ENCODE measurements at regions not wholly inside any gene's neighbourhood (a gene's known extent, or its start where the extent isn't known, plus 50 kb on each side); places are given as distances from the start of the nearest gene placed in this dataset.
"Not testable (repeated sequence)": the region's sequence is repeated elsewhere in the genome, so short reads cannot be mapped to it uniquely, and the experiment has no call there.

GRCh38 chr13:104962411-104962810 is 1573.1 kb downstream of the EFNB2 start:
- no peak for DNase-seq (ENCODE audit: low read depth)

- DNase-seq (ENCODE audit: low read depth): no peak
These were observed 1574.2 kb downstream of the EFNB2 start for GRCh38 chr13:104961246-104961645.

- DNase-seq (ENCODE audit: low read depth): no peak
These were observed 1581.3 kb downstream of the EFNB2 start for GRCh38 chr13:104954210-104954609.

GRCh38 chr13:104953588-104953987 is 1581.9 kb downstream of the EFNB2 start:
- no peak for DNase-seq (ENCODE audit: low read depth)

- DNase-seq (ENCODE audit: low read depth): no peak
These were observed 1585.4 kb downstream of the EFNB2 start for GRCh38 chr13:104949840-104950740.

- DNase-seq (ENCODE audit: low read depth): no peak
These were observed 1591.3 kb downstream of the EFNB2 start for GRCh38 chr13:104944176-104944575.

- no peak for DNase-seq (ENCODE audit: low read depth)
These were observed 1592.1 kb downstream of the EFNB2 start for GRCh38 chr13:104943331-104943730.

GRCh38 chr13:104937881-104938280 is 1597.6 kb downstream of the EFNB2 start:
- DNase-seq (ENCODE audit: low read depth): no peak

GRCh38 chr13:104936304-104936703 is 1599.2 kb downstream of the EFNB2 start:
- no peak for DNase-seq (ENCODE audit: low read depth)

- DNase-seq (ENCODE audit: low read depth): not testable (repeated sequence)
These were observed 1614.9 kb downstream of the EFNB2 start for GRCh38 chr13:104920513-104920912.

GRCh38 chr13:104920091-104920490 is 1615.4 kb downstream of the EFNB2 start:
- DNase-seq (ENCODE audit: low read depth): no peak

- no peak for DNase-seq (ENCODE audit: low read depth)
These were observed 1635.2 kb downstream of the EFNB2 start for GRCh38 chr13:104900191-104900817.

GRCh38 chr13:104898484-104898883 is 1637.0 kb downstream of the EFNB2 start:
- DNase-seq (ENCODE audit: low read depth): no peak

GRCh38 chr13:104895521-104895920 is 1639.9 kb downstream of the EFNB2 start:
- DNase-seq (ENCODE audit: low read depth): no peak

GRCh38 chr13:104875038-104875754 is 1660.3 kb downstream of the EFNB2 start:
- peak; percentile 1 for DNase-seq (ENCODE audit: low read depth)

GRCh38 chr13:104872153-104872552 is 1663.3 kb downstream of the EFNB2 start:
- no peak for DNase-seq (ENCODE audit: low read depth)

GRCh38 chr13:104871456-104871855 is 1664.0 kb downstream of the EFNB2 start:
- no peak for DNase-seq (ENCODE audit: low read depth)

GRCh38 chr13:104869501-104869900 is 1666.0 kb downstream of the EFNB2 start:
- DNase-seq (ENCODE audit: low read depth): no peak

GRCh38 chr13:104868806-104869205 is 1666.7 kb downstream of the EFNB2 start:
- DNase-seq (ENCODE audit: low read depth): no peak

- no peak for DNase-seq (ENCODE audit: low read depth)
These were observed 1679.9 kb downstream of the EFNB2 start for GRCh38 chr13:104855581-104855980.

- DNase-seq (ENCODE audit: low read depth): no peak
These were observed 1680.8 kb downstream of the EFNB2 start for GRCh38 chr13:104854698-104855097.

GRCh38 chr13:104854007-104854406 is 1681.5 kb downstream of the EFNB2 start:
- no peak for DNase-seq (ENCODE audit: low read depth)

- no peak for DNase-seq (ENCODE audit: low read depth)
These were observed 1687.5 kb downstream of the EFNB2 start for GRCh38 chr13:104847922-104848321.

Data from stimulated activated CD8-positive, alpha-beta memory T cell treated with anti-CD3 and anti-CD28 coated beads, Interleukin-12 subunit alpha, Interleukin-12 subunit beta, amount 100 ng/mL, for 4 hours (primary cell).